ENCODE measurements at regions not wholly inside any gene's neighbourhood (a gene's known extent, or its start where the extent isn't known, plus 50 kb on each side); places are given as distances from the start of the nearest gene placed in this dataset.

GRCh38 chr4:137083571-137084135 is 448.6 kb downstream of the PCDH18 start:
- in situ Hi-C loops (cut with MboI; ENCODE audit: low sequenced_read_pairs) = no loop called here
- no peaks in the 10 kb centered on the region for H3K9me3 ChIP-seq
- H3K27me3 ChIP-seq (ENCODE audit: low read depth) = no peaks in the 10 kb centered on the region
- no peak overlapping the region for H3K4me3 ChIP-seq
- no peaks in the 10 kb centered on the region for H3K4me1 ChIP-seq
- H3K36me3 ChIP-seq (replicated peaks) = no peaks in the 10 kb centered on the region
- no peak for DNase-seq (ENCODE audit: low spot score in 2 of 2)

- in situ Hi-C loops (cut with MboI; ENCODE audit: low sequenced_read_pairs) = no loop called here
- Histone ChIP-seq H3K4me3 (no peak overlapping the region), H3K36me3 (replicated peaks) (no peaks in the 10 kb centered on the region), H3K9me3 (no peaks in the 10 kb centered on the region), H3K27me3 (ENCODE audit: low read depth) (no peaks in the 10 kb centered on the region), H3K4me1 (no peaks in the 10 kb centered on the region)
- DNase-seq (ENCODE audit: low spot score in 2 of 2) = no peak
These were observed 450.2 kb downstream of the PCDH18 start for GRCh38 chr4:137082061-137082460.

- no peak for DNase-seq (ENCODE audit: low spot score in 2 of 2)
- no peaks in the 10 kb centered on the region for H3K27me3 ChIP-seq (ENCODE audit: low read depth)
- no peaks in the 10 kb centered on the region for H3K36me3 ChIP-seq (replicated peaks)
- peaks cover 3% of the 10 kb centered on the region; the same call in 1 of the 2 replicates for H3K9me3 ChIP-seq
- in situ Hi-C loops (cut with MboI; ENCODE audit: low sequenced_read_pairs) = no loop called here
- no peak overlapping the region for H3K4me3 ChIP-seq
- no peaks in the 10 kb centered on the region for H3K4me1 ChIP-seq
These were observed 455.4 kb downstream of the PCDH18 start for GRCh38 chr4:137076908-137077307.

GRCh38 chr4:137075586-137075985 is 456.7 kb downstream of the PCDH18 start:
- DNase-seq (ENCODE audit: low spot score in 2 of 2) = no peak

GRCh38 chr4:137070614-137071013 is 461.7 kb downstream of the PCDH18 start:
- H3K4me1 ChIP-seq = no peaks in the 10 kb centered on the region
- H3K9me3 ChIP-seq = no peaks in the 10 kb centered on the region
- no peak for DNase-seq (ENCODE audit: low spot score in 2 of 2)
- in situ Hi-C loops (cut with MboI; ENCODE audit: low sequenced_read_pairs) = no loop called here
- no peak overlapping the region for H3K4me3 ChIP-seq
- no peaks in the 10 kb centered on the region for H3K27me3 ChIP-seq (ENCODE audit: low read depth)
- no peaks in the 10 kb centered on the region for H3K36me3 ChIP-seq (replicated peaks)

More at GRCh38 chr4:137075586-137075985, 456.7 kb downstream of the PCDH18 start:
- H3K27me3 ChIP-seq (ENCODE audit: low read depth) = no peaks in the 10 kb centered on the region
- in situ Hi-C loops (cut with MboI; ENCODE audit: low sequenced_read_pairs) = no loop called here
- H3K4me3 ChIP-seq = no peak overlapping the region
- no peaks in the 10 kb centered on the region for H3K4me1 ChIP-seq
- H3K9me3 ChIP-seq = peaks cover 3% of the 10 kb centered on the region; the same call in 1 of the 2 replicates
- H3K36me3 ChIP-seq (replicated peaks) = no peaks in the 10 kb centered on the region

- Histone ChIP-seq H3K27me3 (ENCODE audit: low read depth) (no peaks in the 10 kb centered on the region), H3K36me3 (replicated peaks) (no peaks in the 10 kb centered on the region), H3K4me1 (no peaks in the 10 kb centered on the region), H3K4me3 (no peak overlapping the region), H3K9me3 (no peaks in the 10 kb centered on the region)
- no peak for DNase-seq (ENCODE audit: low spot score in 2 of 2)
- in situ Hi-C loops (cut with MboI; ENCODE audit: low sequenced_read_pairs) = no loop called here
These were observed 462.8 kb downstream of the PCDH18 start for GRCh38 chr4:137069473-137069872.

GRCh38 chr4:137067735-137068134 is 464.6 kb downstream of the PCDH18 start:
- Histone ChIP-seq H3K4me1 (no peaks in the 10 kb centered on the region), H3K36me3 (replicated peaks) (no peaks in the 10 kb centered on the region), H3K27me3 (ENCODE audit: low read depth) (no peaks in the 10 kb centered on the region), H3K9me3 (no peaks in the 10 kb centered on the region), H3K4me3 (no peak overlapping the region)
- no peak for DNase-seq (ENCODE audit: low spot score in 2 of 2)
- in situ Hi-C loops (cut with MboI; ENCODE audit: low sequenced_read_pairs) = no loop called here

- no peak for DNase-seq (ENCODE audit: low spot score in 2 of 2)
- H3K36me3 ChIP-seq (replicated peaks) = no peaks in the 10 kb centered on the region
- in situ Hi-C loops (cut with MboI; ENCODE audit: low sequenced_read_pairs) = no loop called here
These were observed 467.0 kb downstream of the PCDH18 start for GRCh38 chr4:137065311-137065710.

GRCh38 chr4:137063961-137064360 is 468.3 kb downstream of the PCDH18 start:
- Histone ChIP-seq H3K4me1 (no peaks in the 10 kb centered on the region), H3K27me3 (ENCODE audit: low read depth) (no peaks in the 10 kb centered on the region), H3K9me3 (no peaks in the 10 kb centered on the region), H3K36me3 (replicated peaks) (no peaks in the 10 kb centered on the region), H3K4me3 (no peak overlapping the region)
- no peak for DNase-seq (ENCODE audit: low spot score in 2 of 2)
- in situ Hi-C loops (cut with MboI; ENCODE audit: low sequenced_read_pairs) = no loop called here

More at GRCh38 chr4:137065311-137065710, 467.0 kb downstream of the PCDH18 start:
- Histone ChIP-seq H3K9me3 (no peaks in the 10 kb centered on the region), H3K4me1 (no peaks in the 10 kb centered on the region), H3K27me3 (ENCODE audit: low read depth) (no peaks in the 10 kb centered on the region), H3K4me3 (no peak overlapping the region)

GRCh38 chr4:137043184-137043583 is 489.1 kb downstream of the PCDH18 start:
- H3K27me3 ChIP-seq (ENCODE audit: low read depth) = no peaks in the 10 kb centered on the region
- in situ Hi-C loops (cut with MboI; ENCODE audit: low sequenced_read_pairs) = no loop called here
- no peaks in the 10 kb centered on the region for H3K36me3 ChIP-seq (replicated peaks)
- no peaks in the 10 kb centered on the region for H3K9me3 ChIP-seq
- no peak for DNase-seq (ENCODE audit: low spot score in 2 of 2)
- no peak overlapping the region for H3K4me3 ChIP-seq
- peaks cover 23% of the 10 kb centered on the region for H3K4me1 ChIP-seq

- H3K27me3 ChIP-seq (ENCODE audit: low read depth) = no peaks in the 10 kb centered on the region
- peaks cover 23% of the 10 kb centered on the region for H3K4me1 ChIP-seq
- no peaks in the 10 kb centered on the region for H3K9me3 ChIP-seq
- in situ Hi-C loops (cut with MboI; ENCODE audit: low sequenced_read_pairs) = no loop called here
- no peaks in the 10 kb centered on the region for H3K36me3 ChIP-seq (replicated peaks)
- DNase-seq (ENCODE audit: low spot score in 2 of 2) = peak in 1 of 2 experiments; percentile 28
- no peak overlapping the region for H3K4me3 ChIP-seq
These were observed 492.9 kb downstream of the PCDH18 start for GRCh38 chr4:137039370-137039769.

- Histone ChIP-seq H3K9me3 (no peaks in the 10 kb centered on the region), H3K36me3 (replicated peaks) (no peaks in the 10 kb centered on the region), H3K4me3 (no peak overlapping the region), H3K4me1 (no peaks in the 10 kb centered on the region), H3K27me3 (ENCODE audit: low read depth) (no peaks in the 10 kb centered on the region)
- no peak for DNase-seq (ENCODE audit: low spot score in 2 of 2)
- in situ Hi-C loops (cut with MboI; ENCODE audit: low sequenced_read_pairs) = no loop called here
These were observed 500.1 kb downstream of the PCDH18 start for GRCh38 chr4:137032222-137032621.

- H3K27me3 ChIP-seq (ENCODE audit: low read depth) = no peaks in the 10 kb centered on the region
- H3K9me3 ChIP-seq = no peaks in the 10 kb centered on the region
- no peaks in the 10 kb centered on the region for H3K36me3 ChIP-seq (replicated peaks)
- H3K4me1 ChIP-seq = no peaks in the 10 kb centered on the region
- in situ Hi-C loops (cut with MboI; ENCODE audit: low sequenced_read_pairs) = no loop called here
- DNase-seq (ENCODE audit: low spot score in 2 of 2) = no peak
- H3K4me3 ChIP-seq = no peak overlapping the region
These were observed 503.3 kb downstream of the PCDH18 start for GRCh38 chr4:137029026-137029425.

- Histone ChIP-seq H3K27me3 (ENCODE audit: low read depth) (no peaks in the 10 kb centered on the region), H3K4me1 (no peaks in the 10 kb centered on the region), H3K36me3 (replicated peaks) (no peaks in the 10 kb centered on the region), H3K4me3 (no peak overlapping the region), H3K9me3 (no peaks in the 10 kb centered on the region)
- no peak for DNase-seq (ENCODE audit: low spot score in 2 of 2)
- in situ Hi-C loops (cut with MboI; ENCODE audit: low sequenced_read_pairs) = no loop called here
These were observed 506.7 kb downstream of the PCDH18 start for GRCh38 chr4:137025484-137026059.
